NCI-H1092 treated with DMSO at 0.1 percent for 48 hours (cell line): ENCODE measurements at regions not wholly inside any gene's neighbourhood (a gene's known extent, or its start where the extent isn't known, plus 50 kb on each side); places are given as distances from the start of the nearest gene placed in this dataset.

Source experiments
- DNase-seq: peaks from one replicate; lab custom pipeline; 2025; lab: John Stamatoyannopoulos, UW

GRCh38 chr5:51908215-51908614 is 525.0 kb downstream of the ISL1 start:
- no peak for DNase-seq

GRCh38 chr5:51944500-51945125 is 561.4 kb downstream of the ISL1 start:
- no peak for DNase-seq

GRCh38 chr5:51958473-51958872 is 575.2 kb downstream of the ISL1 start:
- no peak for DNase-seq

- peak; percentile 40 for DNase-seq
Observed at GRCh38 chr5:51960617-51961121, 577.4 kb downstream of the ISL1 start.

- no peak for DNase-seq
Observed at GRCh38 chr5:51961154-51961562, 577.9 kb downstream of the ISL1 start.

- DNase-seq = no peak
Observed at GRCh38 chr5:51968756-51969155, 585.5 kb downstream of the ISL1 start.

GRCh38 chr5:51974834-51975233 is 591.6 kb downstream of the ISL1 start:
- no peak for DNase-seq

GRCh38 chr5:51977014-51977413 is 593.8 kb downstream of the ISL1 start:
- no peak for DNase-seq

- no peak for DNase-seq
Observed at GRCh38 chr5:51983161-51983560, 599.9 kb downstream of the ISL1 start.

- no peak for DNase-seq
Observed at GRCh38 chr5:51986733-51987132, 603.5 kb downstream of the ISL1 start.

- DNase-seq = no peak
Observed at GRCh38 chr5:51987239-51987638, 604.0 kb downstream of the ISL1 start.

GRCh38 chr5:51987669-51988209 is 604.5 kb downstream of the ISL1 start:
- no peak for DNase-seq

GRCh38 chr5:51988634-51989033 is 605.4 kb downstream of the ISL1 start:
- no peak for DNase-seq

GRCh38 chr5:51990241-51990640 is 607.0 kb downstream of the ISL1 start:
- no peak for DNase-seq

- DNase-seq = no peak
Observed at GRCh38 chr5:51990661-51991180, 607.5 kb downstream of the ISL1 start.

GRCh38 chr5:51991940-51992339 is 608.7 kb downstream of the ISL1 start:
- no peak for DNase-seq

GRCh38 chr5:51995773-51996306 is 612.6 kb downstream of the ISL1 start:
- DNase-seq = no peak

GRCh38 chr5:51996356-51996861 is 613.2 kb downstream of the ISL1 start:
- no peak for DNase-seq

- DNase-seq = no peak
Observed at GRCh38 chr5:51997500-51997899, 614.3 kb downstream of the ISL1 start.

- DNase-seq = peak; percentile 13
Observed at GRCh38 chr5:51997949-51998348, 614.7 kb downstream of the ISL1 start.

GRCh38 chr5:52007230-52007858 is 624.1 kb downstream of the ISL1 start:
- peak; percentile 90 for DNase-seq

- peak; percentile 91 for DNase-seq
Observed at GRCh38 chr5:52010454-52010853, 627.2 kb downstream of the ISL1 start.

GRCh38 chr5:52013523-52013922 is 630.3 kb downstream of the ISL1 start:
- peak; percentile 98 for DNase-seq
